Right atrium auricular region (tissue), 2 donors: ENCODE measurements at regions not wholly inside any gene's neighbourhood (a gene's known extent, or its start where the extent isn't known, plus 50 kb on each side); places are given as distances from the start of the nearest gene placed in this dataset.
A peak's percentile ranks its signal among the peaks of the same experiment; 100 is the strongest.

Experiments
- DNase-seq: peaks from one replicate; pipeline ENCODE4 v3.0.0-alpha.2; 2019; ENCODE audit warnings: low spot score
- H3K27ac ChIP-seq, 2 donors: fragments of 200-600 bp; sonication (generic); 1 replicate in 1 of 2; 2 replicates in 1 of 2; pipeline ENCODE4 v1.5.1; 2016 to 2019
- H3K27me3 ChIP-seq, 2 donors: fragments of 200-600 bp; sonication (generic); one replicate each; pipeline versions ENCODE4 v1.5.1 to v1.6.0; 2017 to 2019
- H3K36me3 ChIP-seq: fragments of 200-600 bp; sonication (generic); one replicate; pipeline ENCODE4 v1.5.1; 2016
- H3K4me1 ChIP-seq, 2 donors: fragments of 200-600 bp; sonication (generic); one replicate each; pipeline versions ENCODE4 v1.5.1 to v1.6.0; 2017 to 2019
- H3K4me3 ChIP-seq, 2 donors: fragments of 200-600 bp; sonication (generic); 1 replicate in 1 of 2; 2 replicates in 1 of 2; pipeline ENCODE4 v1.5.1; 2017 to 2019; ENCODE audit warnings: mild to moderate bottlenecking in 1 of 2, moderate library complexity in 1 of 2
- H3K9me3 ChIP-seq, 2 donors: fragments of 200-600 bp; sonication (generic); one replicate each; pipeline ENCODE4 v1.5.1; 2019
- TF ChIP-seq, protein P1 (sequence below), 2 donors: fragments of 200-600 bp; sonication (generic); IDR thresholded peaks; one replicate each; pipeline ENCODE4 v1.5.1; 2019; ENCODE audit warnings: antibody characterized with exemption in 2 of 2

DNA sequence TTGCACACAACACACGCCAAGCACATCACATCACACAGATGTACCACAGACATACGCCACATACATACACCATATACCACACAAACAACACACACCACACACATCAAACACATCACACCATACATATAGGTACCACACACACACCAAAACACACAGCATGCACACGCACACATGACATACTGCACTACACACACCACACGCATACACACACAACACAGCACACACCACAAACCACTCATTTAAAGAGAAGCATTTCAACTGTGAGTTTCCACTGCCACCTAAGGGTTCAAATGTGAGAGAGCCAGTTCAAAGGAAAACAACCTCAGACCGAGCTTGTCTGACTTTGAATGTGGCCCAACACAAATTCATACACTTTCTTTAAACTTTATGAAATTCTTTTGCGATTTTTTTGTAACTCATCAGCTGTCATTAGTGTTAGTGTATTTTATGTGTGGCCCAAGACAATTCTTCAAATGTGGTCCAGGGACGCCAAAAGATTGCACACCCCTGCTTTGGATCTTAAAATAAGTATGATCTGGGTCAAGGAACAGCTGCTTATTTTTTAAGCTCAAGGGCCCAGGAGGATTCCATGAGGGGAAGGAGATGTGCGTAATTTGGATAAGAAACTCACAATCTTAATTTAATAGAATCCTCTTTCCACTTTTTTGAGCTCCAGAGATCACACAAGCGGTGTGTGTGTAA is 494.6 kb downstream of the GADD45G start:
- H3K27ac ChIP-seq, result no peak overlapping the region
- TF ChIP-seq, protein P1, sequence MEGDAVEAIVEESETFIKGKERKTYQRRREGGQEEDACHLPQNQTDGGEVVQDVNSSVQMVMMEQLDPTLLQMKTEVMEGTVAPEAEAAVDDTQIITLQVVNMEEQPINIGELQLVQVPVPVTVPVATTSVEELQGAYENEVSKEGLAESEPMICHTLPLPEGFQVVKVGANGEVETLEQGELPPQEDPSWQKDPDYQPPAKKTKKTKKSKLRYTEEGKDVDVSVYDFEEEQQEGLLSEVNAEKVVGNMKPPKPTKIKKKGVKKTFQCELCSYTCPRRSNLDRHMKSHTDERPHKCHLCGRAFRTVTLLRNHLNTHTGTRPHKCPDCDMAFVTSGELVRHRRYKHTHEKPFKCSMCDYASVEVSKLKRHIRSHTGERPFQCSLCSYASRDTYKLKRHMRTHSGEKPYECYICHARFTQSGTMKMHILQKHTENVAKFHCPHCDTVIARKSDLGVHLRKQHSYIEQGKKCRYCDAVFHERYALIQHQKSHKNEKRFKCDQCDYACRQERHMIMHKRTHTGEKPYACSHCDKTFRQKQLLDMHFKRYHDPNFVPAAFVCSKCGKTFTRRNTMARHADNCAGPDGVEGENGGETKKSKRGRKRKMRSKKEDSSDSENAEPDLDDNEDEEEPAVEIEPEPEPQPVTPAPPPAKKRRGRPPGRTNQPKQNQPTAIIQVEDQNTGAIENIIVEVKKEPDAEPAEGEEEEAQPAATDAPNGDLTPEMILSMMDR (IDR thresholded peaks at IDR 0.05), result peak in 1 of 2 donors; percentile 71
- H3K36me3 ChIP-seq, result no peaks in the 10 kb centered on the region
- DNase-seq, result no peak
- no peaks in the 10 kb centered on the region for H3K9me3 ChIP-seq
- H3K4me3 ChIP-seq, result no peak overlapping the region
- H3K4me1 ChIP-seq, result peaks cover 0 to 19% of the 10 kb centered on the region in 2 donors
- no peaks in the 10 kb centered on the region for H3K27me3 ChIP-seq

DNA sequence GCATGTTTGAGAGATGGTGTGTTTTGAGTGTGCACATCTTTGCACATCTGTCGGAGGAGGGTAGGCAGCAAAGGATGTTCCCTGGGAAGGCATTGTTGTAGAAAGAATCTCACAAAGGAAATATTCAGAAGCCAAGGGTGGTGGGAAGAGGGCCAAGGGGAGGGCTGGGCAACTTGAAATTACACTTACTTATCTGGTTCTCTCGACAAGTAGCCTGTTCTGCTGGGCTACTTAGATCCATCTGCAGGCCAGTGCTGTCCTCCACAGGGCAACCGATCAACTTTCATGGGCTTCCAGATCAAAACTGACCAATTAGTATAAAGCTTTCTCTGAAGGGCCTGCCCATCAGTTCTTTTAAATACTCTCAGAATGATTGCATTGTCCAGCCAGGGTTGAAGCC is 495.2 kb downstream of the GADD45G start:
- TF ChIP-seq, protein P1 (IDR thresholded peaks at IDR 0.05), result no peak
- Histone ChIP-seq H3K27ac (no peak overlapping the region), H3K36me3 (no peaks in the 10 kb centered on the region), H3K9me3 (no peaks in the 10 kb centered on the region), H3K27me3 (no peaks in the 10 kb centered on the region), H3K4me1 (peaks cover 0 to 19% of the 10 kb centered on the region in 2 donors), H3K4me3 (no peak overlapping the region)
- DNase-seq, result no peak

DNA sequence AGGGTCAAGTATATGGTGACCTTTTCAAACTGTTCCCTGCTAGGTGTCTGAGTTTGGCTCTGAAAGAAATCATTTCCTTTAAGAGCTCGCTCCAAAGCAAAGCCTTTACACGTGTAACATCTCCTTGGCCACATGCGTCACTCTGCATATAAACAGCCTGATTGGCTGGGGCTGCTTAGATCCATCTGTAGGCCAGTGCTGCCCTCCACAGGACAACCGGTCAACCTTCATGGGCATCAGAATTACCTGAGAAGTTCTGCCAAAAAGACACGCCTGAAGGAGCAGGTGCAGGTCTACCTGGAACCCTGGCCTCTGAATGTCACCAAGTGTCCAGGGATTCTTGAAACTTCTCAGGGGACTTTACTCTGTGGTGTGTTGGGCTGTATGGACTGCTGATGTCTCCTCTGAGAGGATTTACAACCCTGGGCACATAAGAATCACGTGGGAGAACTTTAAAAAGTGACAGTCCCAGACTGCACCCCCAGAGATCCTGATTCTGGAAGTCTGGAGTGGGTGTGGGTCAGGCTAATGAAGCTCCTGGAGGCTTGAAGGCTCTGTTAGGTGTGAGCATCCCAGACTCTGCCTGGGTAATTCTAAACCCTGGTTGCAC is 497.6 kb downstream of the GADD45G start:
- TF ChIP-seq, protein P1 (IDR thresholded peaks at IDR 0.05), result peak; percentile 64 to 86
- no peak overlapping the region for H3K4me3 ChIP-seq
- DNase-seq, result peak; percentile 91
- H3K4me1 ChIP-seq, result peaks cover 0 to 17% of the 10 kb centered on the region in 2 donors
- H3K27ac ChIP-seq, result no peak overlapping the region
- H3K36me3 ChIP-seq, result no peaks in the 10 kb centered on the region
- no peaks in the 10 kb centered on the region for H3K27me3 ChIP-seq
- no peaks in the 10 kb centered on the region for H3K9me3 ChIP-seq

DNA sequence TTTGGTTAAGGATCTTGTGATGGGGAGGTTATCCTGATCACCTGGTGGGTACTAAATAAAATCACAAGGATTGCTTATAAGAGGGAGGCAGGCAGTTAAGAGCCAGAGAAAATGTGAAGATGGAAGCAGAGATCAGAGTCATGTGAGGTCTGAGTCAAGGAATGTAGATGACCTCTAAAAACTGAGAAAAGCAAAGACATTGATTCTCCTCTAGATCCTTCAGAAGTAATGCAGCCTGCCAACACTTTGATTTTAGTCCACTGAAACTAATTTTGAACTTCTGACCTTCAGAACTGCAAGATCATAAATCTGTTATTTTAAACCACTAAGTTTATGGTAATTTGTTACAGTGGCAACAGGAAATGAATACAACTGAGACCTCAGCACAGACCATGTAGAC is 499.0 kb downstream of the GADD45G start:
- TF ChIP-seq, protein P1 (IDR thresholded peaks at IDR 0.05), result no peak
- no peak overlapping the region for H3K27ac ChIP-seq
- H3K27me3 ChIP-seq, result no peaks in the 10 kb centered on the region
- no peak for DNase-seq
- peaks cover 0 to under 1% of the 10 kb centered on the region in 2 donors for H3K9me3 ChIP-seq
- H3K4me3 ChIP-seq, result no peak overlapping the region
- H3K36me3 ChIP-seq, result no peaks in the 10 kb centered on the region
- peaks cover 0 to 25% of the 10 kb centered on the region in 2 donors for H3K4me1 ChIP-seq

DNA sequence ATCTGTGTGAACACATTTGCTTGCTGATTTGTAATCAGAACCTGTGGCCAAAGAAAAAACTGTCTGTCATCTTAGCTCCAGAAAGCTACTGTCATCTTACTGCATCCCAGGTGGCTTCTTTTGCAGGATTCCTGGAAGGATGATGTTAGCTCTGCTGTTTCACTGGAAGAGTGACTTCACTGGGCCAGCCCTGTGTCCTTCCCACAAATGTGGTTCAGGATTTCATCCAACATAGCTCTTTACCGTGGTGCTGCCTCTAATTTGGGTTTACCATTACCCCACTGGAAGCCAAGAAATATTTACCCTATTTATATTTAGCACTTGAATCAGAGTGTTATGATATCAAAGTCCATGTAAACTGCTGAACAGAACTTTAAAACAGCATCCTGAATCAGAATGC is 501.0 kb downstream of the GADD45G start:
- peaks cover 0 to 25% of the 10 kb centered on the region in 2 donors for H3K4me1 ChIP-seq
- H3K36me3 ChIP-seq, result no peaks in the 10 kb centered on the region
- TF ChIP-seq, protein P1 (IDR thresholded peaks at IDR 0.05), result no peak
- H3K27ac ChIP-seq, result peak overlapping the region in 1 of 2 donors; percentile 75
- DNase-seq, result no peak
- peaks cover 3 to 7% of the 10 kb centered on the region in 2 donors for H3K9me3 ChIP-seq
- H3K4me3 ChIP-seq, result no peak overlapping the region
- no peaks in the 10 kb centered on the region for H3K27me3 ChIP-seq
